Inferior parietal cortex (tissue), 1 donor: ENCODE measurements at regions not wholly inside any gene's neighbourhood (a gene's known extent, or its start where the extent isn't known, plus 50 kb on each side); places are given as distances from the start of the nearest gene placed in this dataset.

ENCODE experiments used
- DNase-seq: peaks from one replicate; pipeline ENCODE4 v3.0.0-alpha.2; 2016; ENCODE audit errors: extremely low spot score

- no peak for DNase-seq
Measured at GRCh38 chr12:61870658-61871484, 389.3 kb upstream of the USP15 start.

- no peak for DNase-seq
Measured at GRCh38 chr12:61871485-61871810, 388.8 kb upstream of the USP15 start.

GRCh38 chr12:61879229-61879628 is 381.0 kb upstream of the USP15 start:
- no peak for DNase-seq

DNA sequence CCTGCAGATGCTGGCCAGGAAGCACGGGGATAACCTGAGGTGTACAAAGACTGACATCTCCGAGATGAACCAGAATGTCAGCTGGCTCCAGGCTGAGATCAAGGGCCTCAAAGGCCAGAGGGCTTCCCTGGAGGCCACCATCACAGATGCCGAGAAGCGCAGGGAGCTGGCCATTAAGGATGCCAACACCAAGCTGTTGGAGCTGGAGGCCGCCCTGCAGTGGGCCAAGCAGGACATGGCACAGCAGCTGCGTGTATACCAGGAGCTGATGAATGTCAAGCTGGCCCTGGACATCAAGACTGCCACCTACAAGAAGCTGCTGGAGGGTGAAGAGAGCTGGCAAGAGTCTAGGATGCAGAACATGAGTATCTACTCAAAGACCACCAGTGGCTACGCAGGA is 380.0 kb upstream of the USP15 start:
- no peak for DNase-seq

- no peak for DNase-seq
Measured at GRCh38 chr12:61891632-61892031, 368.6 kb upstream of the USP15 start.

- DNase-seq: no peak
Measured at GRCh38 chr12:61894168-61894567, 366.0 kb upstream of the USP15 start.

DNA sequence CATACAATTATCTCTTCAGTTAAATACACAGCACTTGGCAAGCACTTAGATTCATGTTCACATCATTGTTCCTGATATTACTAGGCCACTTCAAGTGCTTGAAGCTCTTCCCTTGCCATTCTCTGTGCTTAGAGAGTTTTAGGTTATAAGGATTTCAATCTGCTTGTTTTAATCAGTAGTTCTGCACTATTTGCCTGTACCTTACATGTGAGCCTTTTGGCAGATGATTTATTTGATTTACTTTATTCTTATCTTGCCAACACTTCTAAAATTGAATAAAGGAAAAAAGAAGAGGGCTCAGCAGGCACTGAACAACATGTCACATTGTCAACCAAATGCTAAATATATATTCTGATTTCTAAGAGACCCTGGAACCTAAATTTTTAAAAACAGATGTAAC is 363.8 kb upstream of the USP15 start:
- no peak for DNase-seq

DNA sequence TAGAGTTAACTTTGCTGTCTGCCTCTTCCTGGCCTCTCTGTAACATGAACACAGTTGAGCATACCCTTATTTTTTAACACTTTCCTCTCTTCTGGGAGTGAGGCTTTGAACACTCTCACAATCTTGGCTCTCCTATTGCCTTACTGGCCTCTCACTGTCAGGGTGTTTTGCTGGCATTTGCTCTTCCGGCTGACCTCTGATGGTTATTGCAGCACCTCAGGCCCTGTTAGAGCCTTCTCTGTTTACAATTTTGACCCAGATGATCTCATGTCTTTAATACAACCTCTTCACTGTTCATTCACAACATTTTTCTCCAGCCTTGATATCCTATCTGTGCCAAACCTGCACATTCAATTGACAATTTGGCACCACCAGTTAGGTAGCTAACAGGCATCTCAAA is 357.8 kb upstream of the USP15 start:
- no peak for DNase-seq

DNA sequence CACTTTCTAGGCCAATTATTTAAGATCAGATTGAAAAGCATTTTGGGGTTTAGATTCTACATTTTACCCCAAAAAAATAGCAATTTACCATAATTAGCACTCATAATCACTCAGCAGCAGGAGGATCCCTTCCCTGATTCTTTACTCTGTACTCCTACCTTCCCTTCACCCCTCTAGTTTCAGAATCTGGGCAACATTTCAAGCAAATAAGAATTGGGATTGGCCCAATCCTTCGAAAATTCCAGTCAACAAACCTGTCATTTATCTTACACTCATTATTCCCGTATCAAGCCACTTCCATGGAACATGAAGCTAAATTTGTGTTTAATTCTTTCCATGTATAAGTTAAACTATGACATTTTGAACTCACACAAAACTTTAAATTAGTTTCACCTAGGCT is 349.1 kb upstream of the USP15 start:
- DNase-seq: no peak

GRCh38 chr12:61915420-61915819 is 344.8 kb upstream of the USP15 start:
- DNase-seq: no peak

GRCh38 chr12:61916831-61917230 is 343.4 kb upstream of the USP15 start:
- no peak for DNase-seq

GRCh38 chr12:61919686-61920085 is 340.5 kb upstream of the USP15 start:
- no peak for DNase-seq

DNA sequence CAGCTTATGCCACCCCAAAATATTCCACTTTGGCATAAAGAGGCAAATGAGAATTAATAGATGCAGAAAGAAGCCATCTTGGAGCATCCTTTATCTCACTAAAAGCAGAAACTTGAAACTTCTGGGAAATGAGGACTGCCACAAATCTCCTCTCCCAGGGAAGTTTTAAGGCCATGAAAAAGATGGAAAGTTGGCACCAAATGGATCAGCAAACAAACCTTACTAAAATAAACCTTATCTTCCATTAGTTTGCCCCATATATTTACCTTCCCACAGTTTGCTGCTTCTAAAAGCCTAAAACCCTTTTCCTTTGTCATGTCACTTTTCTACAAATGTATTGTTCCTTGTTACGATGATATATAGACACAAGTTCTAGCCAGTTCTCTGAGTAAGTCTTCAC is 340.0 kb upstream of the USP15 start:
- no peak for DNase-seq

GRCh38 chr12:61923152-61923551 is 337.1 kb upstream of the USP15 start:
- DNase-seq: no peak

DNA sequence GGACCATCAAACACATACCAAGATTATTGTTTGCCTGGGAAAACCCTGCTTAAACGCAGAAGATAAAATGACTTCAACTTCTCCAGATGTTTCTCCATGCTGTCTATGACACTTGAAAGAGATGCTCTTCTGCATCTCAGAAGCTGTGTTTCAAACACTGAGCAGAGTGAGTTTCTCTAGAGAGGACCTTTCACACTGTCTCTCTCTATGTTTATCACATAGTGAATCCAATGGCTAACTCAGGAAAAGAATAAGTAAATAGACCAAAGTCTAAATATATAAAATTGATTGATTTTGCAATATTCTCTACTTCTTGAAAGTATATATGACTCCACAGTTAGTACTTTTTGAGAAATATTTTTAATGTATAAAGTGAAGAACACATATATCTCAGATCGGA is 325.6 kb upstream of the USP15 start:
- DNase-seq: no peak

DNA sequence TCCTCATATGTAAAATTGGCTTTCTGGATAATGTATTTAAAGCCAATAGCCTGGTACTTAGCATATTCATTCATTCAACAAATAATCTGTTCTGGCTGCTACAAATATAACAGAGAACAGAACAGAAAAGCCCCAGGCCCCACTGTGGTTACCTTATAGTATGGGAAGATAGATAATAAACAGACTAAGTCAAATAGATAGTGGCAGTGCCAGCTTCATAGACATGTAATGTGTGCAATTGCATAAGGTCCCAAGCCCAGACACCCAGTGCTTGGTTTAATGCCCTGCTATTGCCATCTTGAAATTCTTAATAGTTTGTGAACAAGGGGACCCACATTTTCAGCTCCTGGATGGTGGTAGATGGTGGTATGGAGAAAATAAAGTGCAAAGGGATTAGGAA is 320.2 kb upstream of the USP15 start:
- no peak for DNase-seq

DNA sequence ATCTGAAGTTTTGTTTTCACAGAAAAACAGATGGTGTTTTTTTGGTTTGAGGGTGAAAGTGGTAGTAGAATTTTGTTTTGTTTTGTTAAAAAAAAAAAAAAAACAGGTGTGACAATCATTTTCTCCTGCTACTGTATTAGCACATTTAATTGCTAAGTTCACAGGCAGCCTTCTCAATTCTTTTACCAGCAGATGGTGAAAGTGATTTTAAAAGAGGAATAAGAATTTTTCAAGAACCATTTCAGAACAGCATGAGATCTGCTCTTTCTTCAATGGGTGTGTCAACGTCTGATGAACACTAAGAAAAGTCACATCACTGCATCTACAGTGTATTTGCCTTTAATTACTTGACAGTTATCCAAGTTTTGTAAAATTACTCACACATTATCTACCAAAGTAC is 303.7 kb upstream of the USP15 start:
- DNase-seq: no peak

DNA sequence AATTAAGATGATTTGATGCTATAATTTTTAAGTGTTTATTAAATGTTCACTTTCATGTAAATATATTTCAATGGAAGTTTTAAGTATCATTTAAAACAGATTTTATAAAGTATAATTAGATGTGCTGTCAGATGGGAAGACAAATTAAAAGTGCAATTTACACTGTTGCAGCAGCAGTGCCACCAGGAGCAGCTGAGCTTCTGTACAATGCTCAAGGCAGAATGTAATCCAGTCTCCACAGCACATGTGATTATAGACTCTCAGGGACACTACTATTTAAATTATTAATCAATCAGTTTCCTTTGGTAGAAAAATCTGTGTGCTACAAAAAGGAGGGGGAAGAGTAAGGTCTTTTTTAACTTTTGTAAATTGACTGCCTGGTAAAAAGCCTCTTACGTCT is 285.7 kb upstream of the USP15 start:
- DNase-seq: no peak

- DNase-seq: no peak
Measured at GRCh38 chr12:61985830-61986229, 274.4 kb upstream of the USP15 start.

DNA sequence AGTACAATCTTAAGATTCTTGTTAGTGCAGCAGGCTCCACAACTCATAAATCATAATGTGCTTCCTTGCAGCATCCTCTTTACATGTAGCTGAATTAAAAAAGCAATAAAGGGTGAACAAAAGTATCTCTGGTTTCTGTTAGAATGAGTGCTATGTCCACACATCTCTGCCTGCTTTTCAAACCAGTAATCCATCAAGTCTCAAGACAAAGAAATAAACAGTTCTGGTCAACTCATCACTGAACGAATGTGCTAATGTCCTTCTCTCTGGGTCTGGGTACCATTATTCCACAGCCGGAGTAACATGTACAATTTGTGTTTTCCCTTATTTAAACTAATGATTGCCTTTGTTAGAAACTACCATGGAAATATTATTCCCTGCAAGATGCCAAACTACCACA is 273.0 kb upstream of the USP15 start:
- DNase-seq: no peak

DNA sequence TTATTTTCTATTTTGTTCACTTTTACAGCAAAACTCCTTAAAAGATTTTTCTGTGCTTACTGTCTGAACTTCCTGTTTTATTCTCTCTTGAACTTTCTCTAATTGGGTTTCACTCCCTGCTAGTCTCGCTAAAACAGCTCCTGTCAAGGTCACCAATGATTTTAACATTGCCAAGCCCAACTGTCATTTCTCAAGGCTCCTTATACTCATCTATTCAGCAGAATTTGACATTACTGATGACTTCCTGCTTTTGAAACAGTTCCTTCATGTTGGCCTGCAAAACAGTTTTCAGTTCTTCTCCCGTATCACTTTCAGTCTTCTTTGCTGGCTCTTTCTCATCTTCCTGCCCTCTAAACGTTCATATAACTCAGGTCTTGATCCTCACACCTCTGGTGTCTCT is 268.5 kb upstream of the USP15 start:
- DNase-seq: no peak

DNA sequence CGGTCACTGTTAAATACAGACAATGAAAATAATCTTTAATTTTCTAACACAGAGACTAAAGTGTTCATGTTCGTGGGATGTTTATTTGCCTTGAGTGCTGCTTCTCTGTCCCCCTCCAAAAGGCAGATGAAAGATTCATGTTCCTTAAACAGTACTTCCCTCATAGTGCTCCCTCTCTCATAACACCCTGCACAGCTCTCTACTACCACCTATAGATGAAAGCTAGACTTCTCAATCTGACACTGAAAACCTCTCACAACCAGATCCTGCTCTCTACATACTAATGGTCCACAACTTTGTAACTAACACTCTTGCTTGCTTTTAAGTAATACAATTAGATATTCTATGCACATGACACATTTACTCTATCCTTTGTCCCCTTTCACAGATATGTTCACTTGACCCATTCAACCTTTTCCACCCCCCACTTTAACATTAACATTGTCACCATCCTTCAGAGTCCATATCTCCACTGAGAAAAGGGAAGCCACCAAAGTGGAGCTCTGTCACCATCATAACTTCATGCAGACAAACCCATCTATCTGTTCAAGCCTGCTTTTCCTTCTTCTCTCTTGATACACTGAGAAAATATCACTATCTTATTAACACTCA is 266.4 kb upstream of the USP15 start:
- no peak for DNase-seq

DNA sequence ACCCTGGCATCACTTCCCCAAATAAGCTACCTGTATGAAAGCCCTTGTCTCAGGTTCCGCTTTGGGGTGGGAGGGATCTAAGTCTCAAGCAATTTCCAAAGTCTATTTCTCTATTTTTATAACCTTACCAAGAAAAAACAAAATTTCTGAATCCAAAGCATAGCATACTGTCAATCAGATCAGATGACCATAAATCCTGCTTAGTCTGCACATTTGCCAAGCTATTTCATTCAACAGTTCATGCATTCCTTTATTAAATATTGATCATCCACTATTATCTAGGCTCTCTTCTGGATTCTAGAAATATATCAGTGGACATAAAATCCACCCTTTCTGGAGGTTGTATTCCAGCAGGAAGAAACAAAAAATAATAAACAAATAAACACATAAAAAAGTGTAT is 263.5 kb upstream of the USP15 start:
- DNase-seq: no peak

- peak; percentile 36 for DNase-seq
Measured at GRCh38 chr12:61998791-61999190, 261.4 kb upstream of the USP15 start.
